OCI-LY7 (cell line): ENCODE measurements at regions not wholly inside any gene's neighbourhood (a gene's known extent, or its start where the extent isn't known, plus 50 kb on each side); places are given as distances from the start of the nearest gene placed in this dataset.

Source experiments
- EZH2phosphoT487 ChIP-seq: fragments of 200-600 bp; sonication (generic); IDR thresholded peaks from 2 replicates; pipeline ENCODE4 v1.6.1; 2018; ENCODE audit warnings: low read depth, borderline replicate concordance, mild to moderate bottlenecking, mixed run types, antibody characterized with exemption, low read length, moderate library complexity, mixed read lengths
- TF ChIP-seq, protein P1 (sequence below): fragments of 200-600 bp; sonication (generic); conservative IDR thresholded peaks from 2 replicates; pipeline ENCODE4 v1.5.1; 2014; ENCODE audit warnings: mild to moderate bottlenecking, antibody characterized with exemption, low read length, moderate library complexity, mixed read lengths

DNA sequence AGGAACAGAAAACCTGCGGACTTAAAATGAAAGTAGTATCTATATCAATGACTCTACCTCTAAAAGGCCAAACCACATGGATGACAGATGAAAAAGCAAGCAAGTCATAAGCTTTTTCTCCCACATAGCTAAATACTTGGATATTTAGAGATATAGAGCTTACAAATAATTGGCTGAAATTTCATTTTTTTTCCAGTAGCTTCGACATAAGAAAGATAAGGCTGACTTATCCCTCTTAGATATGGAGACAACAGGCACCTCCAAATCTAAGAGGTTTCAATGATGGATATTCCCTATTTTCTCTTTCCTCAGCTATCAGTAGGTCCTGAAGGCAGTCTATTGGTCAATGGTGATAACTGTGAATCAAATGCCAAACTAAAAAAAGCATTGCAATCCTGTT, 460.3 kb downstream of the MEIS1 start:
- TF ChIP-seq, protein P1, sequence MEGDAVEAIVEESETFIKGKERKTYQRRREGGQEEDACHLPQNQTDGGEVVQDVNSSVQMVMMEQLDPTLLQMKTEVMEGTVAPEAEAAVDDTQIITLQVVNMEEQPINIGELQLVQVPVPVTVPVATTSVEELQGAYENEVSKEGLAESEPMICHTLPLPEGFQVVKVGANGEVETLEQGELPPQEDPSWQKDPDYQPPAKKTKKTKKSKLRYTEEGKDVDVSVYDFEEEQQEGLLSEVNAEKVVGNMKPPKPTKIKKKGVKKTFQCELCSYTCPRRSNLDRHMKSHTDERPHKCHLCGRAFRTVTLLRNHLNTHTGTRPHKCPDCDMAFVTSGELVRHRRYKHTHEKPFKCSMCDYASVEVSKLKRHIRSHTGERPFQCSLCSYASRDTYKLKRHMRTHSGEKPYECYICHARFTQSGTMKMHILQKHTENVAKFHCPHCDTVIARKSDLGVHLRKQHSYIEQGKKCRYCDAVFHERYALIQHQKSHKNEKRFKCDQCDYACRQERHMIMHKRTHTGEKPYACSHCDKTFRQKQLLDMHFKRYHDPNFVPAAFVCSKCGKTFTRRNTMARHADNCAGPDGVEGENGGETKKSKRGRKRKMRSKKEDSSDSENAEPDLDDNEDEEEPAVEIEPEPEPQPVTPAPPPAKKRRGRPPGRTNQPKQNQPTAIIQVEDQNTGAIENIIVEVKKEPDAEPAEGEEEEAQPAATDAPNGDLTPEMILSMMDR = no peak
- no peak for TF ChIP-seq EZH2phosphoT487
